GM12878 (cell line): ENCODE measurements at regions not wholly inside any gene's neighbourhood (a gene's known extent, or its start where the extent isn't known, plus 50 kb on each side); places are given as distances from the start of the nearest gene placed in this dataset.

Experiments used
- ATAC-seq: fragments of 200-7000 bp; cut with Tn5 transposase; 3 replicates; pipeline ENCODE4 v1.9.1; 2020; ENCODE audit warnings: mild to moderate bottlenecking, moderate library complexity
- BruUV-seq: library from RNA; stranded (reverse); fragments of 400-500 nt; replicated peaks from 2 replicates; lab custom pipeline; 2021; lab: Mats Ljungman, UMichigan
- CTCF ChIA-PET: fragments of 300-600 bp; sonication (Branson Sonifier 250); formaldehyde crosslinking; extraction: SDS; loops from one replicate; lab custom pipeline; 2021; ENCODE audit warnings: inconsistent platforms; lab: Yijun Ruan, JAX
- POLR2A ChIA-PET: fragments of 350-600 bp; formaldehyde crosslinking; extraction: SDS; loops from one replicate; lab custom pipeline; 2021; ENCODE audit warnings: inconsistent platforms; lab: Charles Lee
- RAD21 ChIA-PET: fragments of 300-600 bp; sonication (Branson Sonifier 250); formaldehyde crosslinking; loops from one replicate; lab custom pipeline; 2023; ENCODE audit warnings: antibody characterized with exemption; ENCODE audit not compliant: unreplicated experiment; lab: Charles Lee
- SMC1A ChIA-PET: fragments of 300-600 bp; sonication (Branson Sonifier 250); formaldehyde crosslinking; loops from one replicate; lab custom pipeline; 2023; ENCODE audit not compliant: unreplicated experiment, uncharacterized antibody; lab: Charles Lee
- DNase-seq: peaks from one replicate; pipeline ENCODE4 v3.0.0-alpha.2; 2011; ENCODE audit warnings: low read depth, low spot score
- FAIRE-seq: peaks from 3 replicates; lab custom pipeline; 2011; peaks lifted over from hg19 to GRCh38; lab: Jason Lieb, UNC
- H2AFZ ChIP-seq: 2 replicates; pipeline ENCODE4 v1.6.0; 2011; ENCODE audit warnings: low read depth, low read length, control low read depth; ENCODE audit not compliant: control insufficient read depth
- H3K27ac ChIP-seq: 2 replicates; pipeline ENCODE4 v1.5.1; 2011; ENCODE audit warnings: control low read depth; ENCODE audit not compliant: control insufficient read depth, insufficient read depth
- H3K27me3 ChIP-seq, 2 experiments: replicated peaks in 1 of 2; 2 replicates each; pipeline versions ENCODE4 v1.6.0 to v1.6.1; 2011; ENCODE audit warnings: low read length in 1 of 2; ENCODE audit not compliant: control insufficient read depth in 2 of 2, insufficient read depth in 2 of 2
- H3K36me3 ChIP-seq, 2 experiments: 2 replicates each; pipeline ENCODE4 v1.5.1; 2011; ENCODE audit warnings: low read length in 1 of 2; ENCODE audit not compliant: control insufficient read depth in 2 of 2, insufficient read depth in 2 of 2
- H3K4me1 ChIP-seq: 2 replicates; pipeline ENCODE4 v1.6.1; 2011; ENCODE audit warnings: mild to moderate bottlenecking, low read length, moderate library complexity, mixed read lengths; ENCODE audit not compliant: control insufficient read depth, insufficient read depth
- H3K4me2 ChIP-seq: 2 replicates; pipeline ENCODE4 v1.6.0; 2011; ENCODE audit warnings: control low read depth; ENCODE audit not compliant: control insufficient read depth, insufficient read depth
- H3K4me3 ChIP-seq: fragments of 200-600 bp; sonication (generic); 2 replicates; pipeline ENCODE4 v1.5.1; 2016
- H3K79me2 ChIP-seq: 2 replicates; pipeline ENCODE4 v1.6.0; 2011; ENCODE audit warnings: low read length; ENCODE audit not compliant: control insufficient read depth, insufficient read depth
- H3K9ac ChIP-seq: 2 replicates; pipeline ENCODE4 v1.8.0; 2011; ENCODE audit warnings: low read length, control low read depth, mixed read lengths; ENCODE audit not compliant: control insufficient read depth, insufficient read depth
- H3K9me3 ChIP-seq: replicated peaks from 3 replicates; pipeline ENCODE4 v1.5.1; 2011; ENCODE audit warnings: mild to moderate bottlenecking, low read length; ENCODE audit not compliant: control insufficient read depth, insufficient read depth
- H4K20me1 ChIP-seq: 2 replicates; pipeline ENCODE4 v1.6.0; 2011; ENCODE audit not compliant: control insufficient read depth, insufficient read depth
- BCL11A ChIP-seq: IDR thresholded peaks from 2 replicates; pipeline ENCODE4 v1.6.1; 2011; ENCODE audit warnings: low read depth, low read length
- CBFB ChIP-seq: IDR thresholded peaks from 2 replicates; pipeline ENCODE4 v1.6.1; 2016; ENCODE audit warnings: antibody characterized with exemption, low read depth
- EP300 ChIP-seq, 2 experiments: fragments of 150-350 bp in 1 of 2; IDR thresholded peaks; 2 replicates each; pipeline ENCODE4 v1.6.1; 2011 to 2012; ENCODE audit warnings: low read depth in 2 of 2, low read length in 2 of 2, borderline replicate concordance in 1 of 2, improper control_type of control experiment in 1 of 2, inconsistent platforms in 1 of 2; ENCODE audit not compliant: control insufficient read depth in 1 of 2
- HDGF ChIP-seq: fragments of 450-650 bp; IDR thresholded peaks from 2 replicates; pipeline ENCODE4 v1.6.1; 2016; ENCODE audit warnings: antibody characterized with exemption
- MTA2 ChIP-seq: fragments of 450-650 bp; IDR thresholded peaks from 2 replicates; pipeline ENCODE4 v1.6.1; 2016; ENCODE audit warnings: low read depth, mild to moderate bottlenecking, moderate library complexity
- PML ChIP-seq: IDR thresholded peaks from 2 replicates; pipeline ENCODE4 v1.6.1; 2012; ENCODE audit warnings: low read length, inconsistent platforms
- RUNX3 ChIP-seq: IDR thresholded peaks from 2 replicates; pipeline ENCODE4 v1.6.1; 2012; ENCODE audit warnings: low read length, inconsistent platforms
- SPI1 ChIP-seq: IDR thresholded peaks from 2 replicates; pipeline ENCODE4 v1.6.1; 2011; ENCODE audit warnings: low read depth, mild to moderate bottlenecking, low read length, moderate library complexity, borderline replicate concordance; ENCODE audit not compliant: insufficient read depth
- TBL1XR1 ChIP-seq: IDR thresholded peaks from 2 replicates; pipeline ENCODE4 v1.6.1; 2012; ENCODE audit warnings: low read depth, low read length, improper control_type of control experiment
- TCF12 ChIP-seq: IDR thresholded peaks from 2 replicates; pipeline ENCODE4 v1.6.1; 2011; ENCODE audit warnings: low read depth, mild to moderate bottlenecking, low read length
- ZZZ3 ChIP-seq: IDR thresholded peaks from 2 replicates; pipeline ENCODE4 v1.6.1; 2011; ENCODE audit warnings: low read depth; ENCODE audit not compliant: control insufficient read depth, insufficient read length
- WGBS: methylation state at CpG from one replicate; pipeline ENCODE4 v1.1.6; 2016; ENCODE audit warnings: low lambda C conversion rate; ENCODE audit not compliant: insufficient replicate concordance, insufficient coverage; ENCODE audit errors: missing lambda C conversion rate; 5-methylcytosine and 5-hydroxymethylcytosine counted together
- in situ Hi-C: fragments of 300-500 bp; cut with MboI; formaldehyde crosslinking; loops from 9 replicates; pipeline ENCODE4 v1.14.3; 2018; ENCODE audit warnings: mixed read lengths
- intact Hi-C: fragments of 100-400 bp; cut with micrococcal nuclease; formaldehyde crosslinking; loops from one replicate; pipeline ENCODE4 v1.14.2; 2022; ENCODE audit not compliant: unreplicated experiment
- TF ChIP-seq, protein P1 (sequence below): fragments of 450-650 bp; IDR thresholded peaks from 2 replicates; pipeline ENCODE4 v1.6.1; 2017; ENCODE audit warnings: mild to moderate bottlenecking

DNA sequence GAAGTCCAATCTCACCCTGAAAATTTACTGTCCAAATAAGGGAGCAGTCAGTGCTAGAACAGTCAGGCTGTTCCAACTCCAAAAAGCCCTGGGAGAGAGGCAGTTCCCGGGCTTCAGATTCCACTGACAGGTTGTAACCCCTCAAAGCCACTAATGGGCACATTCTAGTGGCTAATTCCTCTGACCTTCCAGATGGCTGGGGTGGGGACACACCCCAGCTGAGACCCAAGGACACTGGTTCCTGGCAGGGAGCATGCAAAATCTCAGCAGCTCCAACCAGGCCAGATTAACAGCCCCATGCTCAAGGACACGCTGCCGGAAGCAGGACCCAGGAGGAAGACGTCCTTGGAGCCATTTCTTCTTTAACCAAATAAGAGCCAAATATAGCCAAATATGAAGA lies 92.7 kb downstream of the RPL27A start:
- Histone ChIP-seq H3K4me1 (peaks cover 13% of the 10 kb centered on the region), H4K20me1 (no peaks in the 10 kb centered on the region), H3K4me2 (no peak overlapping the region), H3K36me3 (no peaks in the 10 kb centered on the region), H3K79me2 (no peaks in the 10 kb centered on the region), H2AFZ (no peak overlapping the region), H3K27ac (no peak overlapping the region), H3K4me3 (no peak overlapping the region), H3K9ac (no peak overlapping the region), H3K27me3 (no peaks in the 10 kb centered on the region), H3K9me3 (no peaks in the 10 kb centered on the region)
- POLR2A ChIA-PET, result no interaction called here
- no peak for FAIRE-seq
- BruUV-seq, result no TSS peak
- RAD21 ChIA-PET, result no interaction called here
- in situ Hi-C loops, result no loop called here
- intact Hi-C loops, result no loop called here
- DNase-seq, result no peak
- no peak for ATAC-seq
- no peak for TF ChIP-seq MTA2
- no peak for TF ChIP-seq SPI1
- no peak for TF ChIP-seq TBL1XR1
- no peak for TF ChIP-seq ZZZ3
- no peak for TF ChIP-seq HDGF
- no peak for TF ChIP-seq TCF12
- no peak for TF ChIP-seq EP300 (IDR thresholded peaks at IDR 0.05; ENCODE audit: borderline replicate concordance in 1 of 2, control insufficient read depth in 1 of 2, low read depth in 2 of 2, low read length in 2 of 2)
- no peak for TF ChIP-seq PML
- TF ChIP-seq BCL11A, result no peak
- TF ChIP-seq, protein P1, sequence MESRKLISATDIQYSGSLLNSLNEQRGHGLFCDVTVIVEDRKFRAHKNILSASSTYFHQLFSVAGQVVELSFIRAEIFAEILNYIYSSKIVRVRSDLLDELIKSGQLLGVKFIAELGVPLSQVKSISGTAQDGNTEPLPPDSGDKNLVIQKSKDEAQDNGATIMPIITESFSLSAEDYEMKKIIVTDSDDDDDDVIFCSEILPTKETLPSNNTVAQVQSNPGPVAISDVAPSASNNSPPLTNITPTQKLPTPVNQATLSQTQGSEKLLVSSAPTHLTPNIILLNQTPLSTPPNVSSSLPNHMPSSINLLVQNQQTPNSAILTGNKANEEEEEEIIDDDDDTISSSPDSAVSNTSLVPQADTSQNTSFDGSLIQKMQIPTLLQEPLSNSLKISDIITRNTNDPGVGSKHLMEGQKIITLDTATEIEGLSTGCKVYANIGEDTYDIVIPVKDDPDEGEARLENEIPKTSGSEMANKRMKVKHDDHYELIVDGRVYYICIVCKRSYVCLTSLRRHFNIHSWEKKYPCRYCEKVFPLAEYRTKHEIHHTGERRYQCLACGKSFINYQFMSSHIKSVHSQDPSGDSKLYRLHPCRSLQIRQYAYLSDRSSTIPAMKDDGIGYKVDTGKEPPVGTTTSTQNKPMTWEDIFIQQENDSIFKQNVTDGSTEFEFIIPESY, result no peak
- TF ChIP-seq RUNX3, result no peak
- no peak for TF ChIP-seq CBFB
- 78% methylated on average over 4 of the region's 4 CpGs for WGBS
- CTCF ChIA-PET, result no interaction called here
- SMC1A ChIA-PET, result interaction anchor here (1.9 kb wide), 1 partner anchor 38 kb away, joined by 4 read pairs; no protein-coding TSS in a partner anchor
